Right lobe of liver (tissue), 4 donors: ENCODE measurements at regions not wholly inside any gene's neighbourhood (a gene's known extent, or its start where the extent isn't known, plus 50 kb on each side); places are given as distances from the start of the nearest gene placed in this dataset.

ENCODE experiments used
- CTCF ChIP-seq, 4 donors: fragments of 200-600 bp in 3 of 4; fragments of 450-650 bp in 1 of 4; IDR thresholded peaks; one replicate each; pipeline versions ENCODE4 v1.5.1 to v1.8.0; 2016 to 2022; ENCODE audit warnings: antibody characterized with exemption in 4 of 4, mild to moderate bottlenecking in 2 of 4
- POLR2A ChIP-seq: fragments of 450-650 bp; IDR thresholded peaks from one replicate; pipeline ENCODE4 v1.6.1; 2017; ENCODE audit warnings: antibody characterized with exemption, mild to moderate bottlenecking
- donor health status: DM: no; HTN: no; CAD: no.
- donor health status: DM: no; HTN: no; CAD: no.
- donor health status: DM: no; HTN: yes; CAD: no.

- no peak for TF ChIP-seq CTCF (IDR thresholded peaks at IDR 0.05)
- no peak for TF ChIP-seq POLR2A
Observed at GRCh38 chr10:4018054-4018511, 233.1 kb upstream of the KLF6 start.
